A549 (cell line): ENCODE measurements at regions not wholly inside any gene's neighbourhood (a gene's known extent, or its start where the extent isn't known, plus 50 kb on each side); places are given as distances from the start of the nearest gene placed in this dataset.

Source experiments
- CHD4 ChIP-seq: fragments of 200-600 bp; sonication (generic); IDR thresholded peaks from 2 replicates; pipeline ENCODE4 v1.6.1; 2016; ENCODE audit warnings: antibody characterized with exemption, mild to moderate bottlenecking, borderline replicate concordance
- HOXB5 ChIP-seq: fragments of 250-450 bp; sonication (Bioruptor Pico); IDR thresholded peaks from 2 replicates; pipeline ENCODE4 v1.5.0; 2020; ENCODE audit warnings: mild to moderate bottlenecking, moderate library complexity
- JUNB ChIP-seq: fragments of >200 bp; sonication (Bioruptor Twin); formaldehyde crosslinking; IDR thresholded peaks from 2 replicates; pipeline ENCODE4 v1.6.1; 2016
- MYC ChIP-seq: IDR thresholded peaks from 2 replicates; pipeline ENCODE4 v1.6.1; 2012; ENCODE audit warnings: mild to moderate bottlenecking, inconsistent platforms, low read length, improper control_type of control experiment, borderline replicate concordance
- RARB ChIP-seq: fragments of 250-450 bp; sonication (Bioruptor Pico); IDR thresholded peaks from 2 replicates; pipeline ENCODE4 v1.8.0; 2021; ENCODE audit warnings: mild to moderate bottlenecking, moderate library complexity
- TF ChIP-seq, protein P1 (sequence below): fragments of >200 bp; sonication (Bioruptor Twin); formaldehyde crosslinking; IDR thresholded peaks from 3 replicates; pipeline ENCODE4 v1.5.1; 2016
- TF ChIP-seq, protein P2 (sequence below): fragments of >200 bp; sonication (Bioruptor Twin); formaldehyde crosslinking; IDR thresholded peaks from 3 replicates; pipeline ENCODE4 v1.6.1; 2016

GRCh38 chr1:177748080-177748801 is 221.6 kb downstream of the SEC16B start:
- TF ChIP-seq, protein P1, sequence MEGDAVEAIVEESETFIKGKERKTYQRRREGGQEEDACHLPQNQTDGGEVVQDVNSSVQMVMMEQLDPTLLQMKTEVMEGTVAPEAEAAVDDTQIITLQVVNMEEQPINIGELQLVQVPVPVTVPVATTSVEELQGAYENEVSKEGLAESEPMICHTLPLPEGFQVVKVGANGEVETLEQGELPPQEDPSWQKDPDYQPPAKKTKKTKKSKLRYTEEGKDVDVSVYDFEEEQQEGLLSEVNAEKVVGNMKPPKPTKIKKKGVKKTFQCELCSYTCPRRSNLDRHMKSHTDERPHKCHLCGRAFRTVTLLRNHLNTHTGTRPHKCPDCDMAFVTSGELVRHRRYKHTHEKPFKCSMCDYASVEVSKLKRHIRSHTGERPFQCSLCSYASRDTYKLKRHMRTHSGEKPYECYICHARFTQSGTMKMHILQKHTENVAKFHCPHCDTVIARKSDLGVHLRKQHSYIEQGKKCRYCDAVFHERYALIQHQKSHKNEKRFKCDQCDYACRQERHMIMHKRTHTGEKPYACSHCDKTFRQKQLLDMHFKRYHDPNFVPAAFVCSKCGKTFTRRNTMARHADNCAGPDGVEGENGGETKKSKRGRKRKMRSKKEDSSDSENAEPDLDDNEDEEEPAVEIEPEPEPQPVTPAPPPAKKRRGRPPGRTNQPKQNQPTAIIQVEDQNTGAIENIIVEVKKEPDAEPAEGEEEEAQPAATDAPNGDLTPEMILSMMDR, result no peak
- TF ChIP-seq MYC (no peak), CHD4 (no peak), HOXB5 (CRISPR knock-in tag) (no peak), RARB (CRISPR knock-in tag) (no peak), JUNB (no peak)
- TF ChIP-seq, protein P2, sequence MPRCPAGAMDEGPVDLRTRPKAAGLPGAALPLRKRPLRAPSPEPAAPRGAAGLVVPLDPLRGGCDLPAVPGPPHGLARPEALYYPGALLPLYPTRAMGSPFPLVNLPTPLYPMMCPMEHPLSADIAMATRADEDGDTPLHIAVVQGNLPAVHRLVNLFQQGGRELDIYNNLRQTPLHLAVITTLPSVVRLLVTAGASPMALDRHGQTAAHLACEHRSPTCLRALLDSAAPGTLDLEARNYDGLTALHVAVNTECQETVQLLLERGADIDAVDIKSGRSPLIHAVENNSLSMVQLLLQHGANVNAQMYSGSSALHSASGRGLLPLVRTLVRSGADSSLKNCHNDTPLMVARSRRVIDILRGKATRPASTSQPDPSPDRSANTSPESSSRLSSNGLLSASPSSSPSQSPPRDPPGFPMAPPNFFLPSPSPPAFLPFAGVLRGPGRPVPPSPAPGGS, result no peak
